Thoracic aorta (tissue), 2 donors: ENCODE measurements at regions not wholly inside any gene's neighbourhood (a gene's known extent, or its start where the extent isn't known, plus 50 kb on each side); places are given as distances from the start of the nearest gene placed in this dataset.

Experiments
- ATAC-seq: fragments of 150-250 bp; one replicate; pipeline ENCODE4 v1.8.0; 2017; ENCODE audit warnings: low read depth; ENCODE audit not compliant: insufficient number of reproducible peaks, low FRiP score
- DNase-seq: peaks from one replicate; pipeline ENCODE4 v3.0.0-alpha.2; 2020; ENCODE audit warnings: low spot score
- H3K27ac ChIP-seq, 2 donors: fragments of 200-600 bp; sonication (generic); 1 replicate in 1 of 2; 2 replicates in 1 of 2; pipeline ENCODE4 v1.5.1; 2016; ENCODE audit warnings: mild to moderate bottlenecking in 2 of 2, moderate library complexity in 2 of 2
- H3K27me3 ChIP-seq: fragments of 200-600 bp; sonication (generic); replicated peaks from 2 replicates; pipeline ENCODE4 v1.6.0; 2016; ENCODE audit warnings: mild to moderate bottlenecking; ENCODE audit not compliant: insufficient read depth
- H3K36me3 ChIP-seq: fragments of 200-600 bp; sonication (generic); one replicate; pipeline ENCODE4 v1.5.1; 2016
- H3K4me1 ChIP-seq, 2 donors: fragments of 200-600 bp; sonication (generic); 1 replicate in 1 of 2; 2 replicates in 1 of 2; pipeline versions ENCODE4 v1.5.1 to v1.6.0; 2016; ENCODE audit warnings: low read depth in 2 of 2, mild to moderate bottlenecking in 1 of 2; ENCODE audit not compliant: control insufficient read depth in 1 of 2
- H3K4me3 ChIP-seq: fragments of 200-600 bp; sonication (generic); 2 replicates; pipeline ENCODE4 v1.5.1; 2016; ENCODE audit warnings: mild to moderate bottlenecking
- H3K9me3 ChIP-seq: fragments of 200-600 bp; sonication (generic); 2 replicates; pipeline ENCODE4 v1.5.1; 2016
- TF ChIP-seq, protein P1 (sequence below): fragments of 200-600 bp; sonication (generic); IDR thresholded peaks from one replicate; pipeline ENCODE4 v1.5.1; 2019; ENCODE audit warnings: antibody characterized with exemption

- DNase-seq = no peak
- Histone ChIP-seq H3K4me1 (no peaks in the 10 kb centered on the region), H3K27me3 (no peaks in the 10 kb centered on the region), H3K27ac (no peak overlapping the region), H3K9me3 (no peaks in the 10 kb centered on the region), H3K36me3 (no peaks in the 10 kb centered on the region), H3K4me3 (no peak overlapping the region)
- TF ChIP-seq, protein P1, sequence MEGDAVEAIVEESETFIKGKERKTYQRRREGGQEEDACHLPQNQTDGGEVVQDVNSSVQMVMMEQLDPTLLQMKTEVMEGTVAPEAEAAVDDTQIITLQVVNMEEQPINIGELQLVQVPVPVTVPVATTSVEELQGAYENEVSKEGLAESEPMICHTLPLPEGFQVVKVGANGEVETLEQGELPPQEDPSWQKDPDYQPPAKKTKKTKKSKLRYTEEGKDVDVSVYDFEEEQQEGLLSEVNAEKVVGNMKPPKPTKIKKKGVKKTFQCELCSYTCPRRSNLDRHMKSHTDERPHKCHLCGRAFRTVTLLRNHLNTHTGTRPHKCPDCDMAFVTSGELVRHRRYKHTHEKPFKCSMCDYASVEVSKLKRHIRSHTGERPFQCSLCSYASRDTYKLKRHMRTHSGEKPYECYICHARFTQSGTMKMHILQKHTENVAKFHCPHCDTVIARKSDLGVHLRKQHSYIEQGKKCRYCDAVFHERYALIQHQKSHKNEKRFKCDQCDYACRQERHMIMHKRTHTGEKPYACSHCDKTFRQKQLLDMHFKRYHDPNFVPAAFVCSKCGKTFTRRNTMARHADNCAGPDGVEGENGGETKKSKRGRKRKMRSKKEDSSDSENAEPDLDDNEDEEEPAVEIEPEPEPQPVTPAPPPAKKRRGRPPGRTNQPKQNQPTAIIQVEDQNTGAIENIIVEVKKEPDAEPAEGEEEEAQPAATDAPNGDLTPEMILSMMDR = no peak
- no peak for ATAC-seq
These were observed 197.8 kb downstream of the PDHA2 start for GRCh38 chr4:96037705-96038104.

DNA sequence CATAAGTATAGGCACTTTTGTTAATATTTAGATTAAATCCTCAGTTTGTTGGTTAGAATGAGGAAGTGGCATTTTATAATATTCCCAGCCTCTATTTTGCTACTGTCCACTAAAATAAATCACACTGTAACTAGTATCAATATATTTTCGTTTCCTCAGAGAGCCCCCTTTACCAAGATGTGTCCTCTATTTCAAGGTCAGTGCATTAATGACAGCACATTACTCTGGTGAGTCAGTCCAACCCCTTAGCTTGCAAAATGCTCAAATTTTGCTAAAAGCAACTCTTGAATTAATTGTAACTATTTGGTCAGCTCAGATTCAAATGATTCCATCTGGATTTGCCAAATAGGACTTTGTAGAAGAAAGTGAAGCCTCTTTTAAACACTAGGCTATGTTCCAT lies 199.3 kb downstream of the PDHA2 start:
- Histone ChIP-seq H3K36me3 (no peaks in the 10 kb centered on the region), H3K27me3 (no peaks in the 10 kb centered on the region), H3K9me3 (no peaks in the 10 kb centered on the region), H3K4me1 (no peaks in the 10 kb centered on the region), H3K4me3 (no peak overlapping the region), H3K27ac (no peak overlapping the region)
- TF ChIP-seq, protein P1 = no peak
- ATAC-seq (no peak), DNase-seq (no peak)

- H3K4me1 ChIP-seq = no peaks in the 10 kb centered on the region
- H3K36me3 ChIP-seq = no peaks in the 10 kb centered on the region
- ATAC-seq (no peak), DNase-seq (no peak)
- no peak overlapping the region for H3K4me3 ChIP-seq
- H3K27ac ChIP-seq = no peak overlapping the region
- no peaks in the 10 kb centered on the region for H3K9me3 ChIP-seq
- TF ChIP-seq, protein P1 = no peak
- H3K27me3 ChIP-seq = no peaks in the 10 kb centered on the region
These were observed 200.0 kb downstream of the PDHA2 start for GRCh38 chr4:96039803-96040436.

DNA sequence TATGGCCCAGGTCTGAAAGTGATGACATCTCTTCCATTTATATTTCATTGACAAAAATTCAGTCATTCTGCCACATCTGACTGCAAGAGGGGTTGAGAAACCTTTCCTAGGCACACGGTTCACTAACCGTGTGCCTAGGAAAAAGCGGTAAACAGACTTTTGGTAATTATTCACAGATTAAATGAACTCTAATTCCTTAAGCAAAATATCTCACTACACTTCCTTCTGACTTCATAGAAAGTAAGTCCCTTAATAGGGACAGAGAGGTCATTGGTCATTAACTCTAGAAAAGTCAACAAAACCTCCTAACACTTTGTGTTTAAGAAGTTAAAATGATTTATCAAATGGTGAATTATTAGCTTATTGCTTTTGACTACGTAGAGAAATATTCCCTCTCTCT lies 205.1 kb downstream of the PDHA2 start:
- Histone ChIP-seq H3K36me3 (no peaks in the 10 kb centered on the region), H3K4me1 (no peaks in the 10 kb centered on the region), H3K27me3 (no peaks in the 10 kb centered on the region), H3K9me3 (no peaks in the 10 kb centered on the region), H3K27ac (no peak overlapping the region), H3K4me3 (no peak overlapping the region)
- TF ChIP-seq, protein P1 = no peak
- DNase-seq = no peak
- no peak for ATAC-seq

DNA sequence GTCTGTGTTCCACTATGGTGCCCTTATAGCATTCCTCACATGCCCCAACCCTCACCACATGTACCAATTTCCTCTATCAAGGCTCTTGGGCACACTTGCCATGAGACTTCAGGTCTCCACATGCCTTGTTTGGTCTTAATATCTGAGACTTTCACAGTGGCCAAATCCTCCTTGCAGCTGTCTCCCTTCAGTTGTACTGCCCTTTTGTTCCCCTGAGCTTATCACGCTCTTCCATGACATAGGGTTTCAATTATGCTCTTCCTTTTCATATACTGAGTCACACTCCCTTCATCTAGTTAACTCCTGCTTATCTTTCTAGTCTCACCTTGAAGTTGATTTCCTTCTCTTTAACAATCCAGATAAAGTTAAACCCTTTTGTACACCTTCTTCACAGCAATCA lies 212.9 kb downstream of the PDHA2 start:
- H3K27me3 ChIP-seq = no peaks in the 10 kb centered on the region
- H3K4me1 ChIP-seq = no peaks in the 10 kb centered on the region
- H3K4me3 ChIP-seq = no peak overlapping the region
- no peak overlapping the region for H3K27ac ChIP-seq
- ATAC-seq (no peak), DNase-seq (no peak)
- TF ChIP-seq, protein P1 = no peak
- no peaks in the 10 kb centered on the region for H3K9me3 ChIP-seq
- H3K36me3 ChIP-seq = no peaks in the 10 kb centered on the region
